Upper lobe of right lung (tissue), 1 donor: ENCODE measurements at regions not wholly inside any gene's neighbourhood (a gene's known extent, or its start where the extent isn't known, plus 50 kb on each side); places are given as distances from the start of the nearest gene placed in this dataset.

Source experiments
- ATAC-seq: fragments of 200-7000 bp; cut with Tn5 transposase; one replicate; pipeline ENCODE4 v1.9.1; 2020; ENCODE audit warnings: mild to moderate bottlenecking, moderate library complexity
- DNase-seq: peaks from one replicate; pipeline ENCODE4 v3.0.0-alpha.2; 2020
- H3K27ac ChIP-seq: fragments of 200-600 bp; one replicate; pipeline ENCODE4 v1.8.0; 2022
- H3K27me3 ChIP-seq: fragments of 200-600 bp; one replicate; pipeline ENCODE4 v1.8.0; 2022; ENCODE audit warnings: mild to moderate bottlenecking
- H3K36me3 ChIP-seq: fragments of 200-600 bp; one replicate; pipeline ENCODE4 v1.8.0; 2022
- H3K4me1 ChIP-seq: fragments of 200-600 bp; one replicate; pipeline ENCODE4 v1.8.0; 2022
- H3K4me3 ChIP-seq: fragments of 200-600 bp; one replicate; pipeline ENCODE4 v1.8.0; 2022; ENCODE audit warnings: mild to moderate bottlenecking
- H3K9me3 ChIP-seq: fragments of 200-600 bp; one replicate; pipeline ENCODE4 v1.8.0; 2022
- intact Hi-C: fragments of 100-400 bp; cut with DNase I; formaldehyde crosslinking; loops from one replicate; pipeline ENCODE4 v1.11.0; 2022
- TF ChIP-seq, protein P1 (sequence below): fragments of 200-600 bp; IDR thresholded peaks from one replicate; pipeline ENCODE4 v1.8.0; 2022; ENCODE audit warnings: antibody characterized with exemption
- donor health status: DM: no; HTN: yes; CAD: no; lungs with severe emphysema.

- ATAC-seq (no peak), DNase-seq (no peak)
- H3K36me3 ChIP-seq: no peaks in the 10 kb centered on the region
- TF ChIP-seq, protein P1, sequence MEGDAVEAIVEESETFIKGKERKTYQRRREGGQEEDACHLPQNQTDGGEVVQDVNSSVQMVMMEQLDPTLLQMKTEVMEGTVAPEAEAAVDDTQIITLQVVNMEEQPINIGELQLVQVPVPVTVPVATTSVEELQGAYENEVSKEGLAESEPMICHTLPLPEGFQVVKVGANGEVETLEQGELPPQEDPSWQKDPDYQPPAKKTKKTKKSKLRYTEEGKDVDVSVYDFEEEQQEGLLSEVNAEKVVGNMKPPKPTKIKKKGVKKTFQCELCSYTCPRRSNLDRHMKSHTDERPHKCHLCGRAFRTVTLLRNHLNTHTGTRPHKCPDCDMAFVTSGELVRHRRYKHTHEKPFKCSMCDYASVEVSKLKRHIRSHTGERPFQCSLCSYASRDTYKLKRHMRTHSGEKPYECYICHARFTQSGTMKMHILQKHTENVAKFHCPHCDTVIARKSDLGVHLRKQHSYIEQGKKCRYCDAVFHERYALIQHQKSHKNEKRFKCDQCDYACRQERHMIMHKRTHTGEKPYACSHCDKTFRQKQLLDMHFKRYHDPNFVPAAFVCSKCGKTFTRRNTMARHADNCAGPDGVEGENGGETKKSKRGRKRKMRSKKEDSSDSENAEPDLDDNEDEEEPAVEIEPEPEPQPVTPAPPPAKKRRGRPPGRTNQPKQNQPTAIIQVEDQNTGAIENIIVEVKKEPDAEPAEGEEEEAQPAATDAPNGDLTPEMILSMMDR: no peak
- H3K4me3 ChIP-seq: no peak overlapping the region
- no peak overlapping the region for H3K27ac ChIP-seq
- H3K27me3 ChIP-seq: no peaks in the 10 kb centered on the region
- H3K4me1 ChIP-seq: no peaks in the 10 kb centered on the region
- H3K9me3 ChIP-seq: no peaks in the 10 kb centered on the region
- intact Hi-C loops: no loop called here
Measured at GRCh38 chr5:82613891-82614290, 335.7 kb upstream of the RPS23 start.

DNA sequence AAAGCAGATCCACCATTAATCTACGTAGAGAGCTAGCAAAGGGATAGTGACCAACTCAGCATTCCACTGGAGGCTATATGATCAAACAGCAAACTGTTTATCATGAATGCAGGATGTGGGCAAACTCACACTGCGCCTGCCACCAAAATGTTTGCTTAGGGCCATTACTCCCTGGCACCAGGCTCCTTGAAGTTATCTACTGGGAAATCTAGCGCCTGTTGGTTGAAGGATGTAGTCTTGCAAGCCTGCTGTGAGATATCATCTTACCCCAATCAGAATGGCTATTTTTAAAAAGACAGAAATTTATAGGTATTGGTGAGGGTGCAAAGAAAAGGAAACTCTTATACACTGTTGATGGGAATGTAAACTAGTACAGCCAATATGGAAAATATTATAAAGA is 332.5 kb upstream of the RPS23 start:
- no peak for ATAC-seq
- H3K36me3 ChIP-seq: no peaks in the 10 kb centered on the region
- H3K27ac ChIP-seq: no peak overlapping the region
- no peaks in the 10 kb centered on the region for H3K4me1 ChIP-seq
- intact Hi-C loops: no loop called here
- TF ChIP-seq, protein P1: no peak
- no peaks in the 10 kb centered on the region for H3K27me3 ChIP-seq
- no peak for DNase-seq
- H3K4me3 ChIP-seq: no peak overlapping the region
- H3K9me3 ChIP-seq: no peaks in the 10 kb centered on the region

DNA sequence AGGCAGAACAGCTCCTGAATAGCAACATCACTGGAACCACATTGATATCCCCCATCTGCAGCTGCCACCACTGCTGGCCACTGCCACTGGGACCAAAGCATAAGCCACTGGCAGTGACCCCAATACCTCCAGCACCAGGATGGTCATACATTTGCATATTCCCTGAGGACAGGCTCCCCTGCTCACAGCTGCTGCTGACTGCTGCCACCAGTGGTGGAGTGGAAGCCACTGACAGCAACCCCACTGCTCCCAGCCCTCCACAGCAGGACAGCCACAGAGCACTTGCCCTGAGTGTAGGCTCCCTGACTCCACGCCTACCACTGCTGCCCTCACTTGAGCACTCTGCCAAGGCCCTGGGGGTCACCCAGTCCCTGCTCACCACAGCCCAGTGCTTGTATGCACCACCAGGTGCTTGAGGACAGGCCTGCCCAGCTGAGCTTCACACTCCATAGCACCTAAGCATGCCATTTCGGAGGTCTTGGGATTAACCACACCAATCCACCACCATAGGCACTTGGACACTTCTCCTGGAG is 327.4 kb upstream of the RPS23 start:
- intact Hi-C loops: no loop called here
- H3K9me3 ChIP-seq: no peaks in the 10 kb centered on the region
- H3K36me3 ChIP-seq: no peaks in the 10 kb centered on the region
- no peaks in the 10 kb centered on the region for H3K4me1 ChIP-seq
- ATAC-seq (peak; percentile 30), DNase-seq (no peak)
- H3K27me3 ChIP-seq: no peaks in the 10 kb centered on the region
- no peak overlapping the region for H3K4me3 ChIP-seq
- TF ChIP-seq, protein P1: no peak
- H3K27ac ChIP-seq: no peak overlapping the region

DNA sequence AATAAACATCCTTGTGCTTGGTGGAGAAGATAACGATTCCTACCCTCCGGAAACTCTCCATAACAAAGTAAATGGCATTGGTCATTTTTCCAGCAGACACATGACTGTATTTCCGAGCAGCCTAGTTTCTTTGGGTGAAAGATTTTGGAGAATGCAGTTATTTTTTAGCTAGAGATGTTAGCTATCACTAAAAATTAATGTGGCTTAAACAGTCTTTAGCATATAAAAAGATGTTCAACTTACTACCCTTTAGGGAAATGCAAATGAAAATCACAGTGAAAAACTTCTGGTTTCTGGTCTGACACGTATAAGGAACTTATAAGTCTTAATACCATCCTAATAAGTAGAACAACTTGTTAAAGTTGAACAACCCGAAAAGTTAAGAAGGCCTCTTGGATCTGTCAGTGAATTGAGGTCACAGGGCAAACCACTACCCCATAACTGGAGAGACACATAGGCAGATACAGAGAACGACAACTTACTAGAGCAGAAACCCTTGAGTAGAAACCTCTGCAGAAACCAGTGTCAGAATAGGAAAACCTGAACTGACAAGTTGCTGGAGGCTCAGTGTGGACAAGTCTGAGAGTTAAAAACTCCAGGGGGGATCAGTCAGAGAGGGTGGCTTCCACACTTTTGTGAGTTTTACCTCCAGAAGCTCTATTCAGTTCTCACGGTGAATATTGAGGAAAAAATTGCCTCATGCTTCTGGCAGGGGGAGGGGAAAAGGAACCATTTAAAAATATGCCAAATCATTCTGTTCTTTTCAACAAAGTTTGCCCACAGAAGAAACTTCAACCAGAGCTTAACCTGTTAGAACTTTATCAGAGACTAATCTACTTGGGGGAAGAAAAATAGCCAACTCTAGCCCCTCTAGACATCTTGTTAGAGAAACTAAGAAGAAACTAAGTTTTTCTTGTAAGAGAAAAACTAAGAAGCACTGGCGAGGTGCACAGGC is 325.2 kb upstream of the RPS23 start:
- no peak for DNase-seq
- TF ChIP-seq, protein P1: no peak
- Histone ChIP-seq H3K9me3 (no peaks in the 10 kb centered on the region), H3K4me1 (no peaks in the 10 kb centered on the region), H3K4me3 (no peak overlapping the region), H3K27ac (no peak overlapping the region), H3K36me3 (no peaks in the 10 kb centered on the region), H3K27me3 (no peaks in the 10 kb centered on the region)
- ATAC-seq: peak; percentile 39
- intact Hi-C loops: no loop called here

DNA sequence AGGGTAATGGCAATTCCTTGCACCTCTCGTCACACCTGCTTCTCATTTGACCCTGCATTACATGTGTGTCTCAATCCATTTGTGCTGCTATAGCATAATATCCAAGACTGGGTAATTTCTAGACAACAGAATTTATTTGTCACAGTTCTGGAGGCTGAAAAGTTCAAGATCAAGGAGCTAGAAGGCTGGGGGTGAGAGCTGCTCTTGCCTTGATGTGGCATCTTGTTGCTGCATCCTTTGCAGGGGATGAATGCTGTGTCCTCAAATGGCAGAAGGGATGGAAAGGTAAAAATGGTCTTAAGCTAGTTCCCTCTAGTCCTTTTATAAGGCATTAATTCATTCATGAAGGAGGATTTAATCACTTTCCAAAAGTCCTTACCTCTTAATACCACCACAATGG is 323.7 kb upstream of the RPS23 start:
- H3K27me3 ChIP-seq: no peaks in the 10 kb centered on the region
- TF ChIP-seq, protein P1: no peak
- no peak overlapping the region for H3K27ac ChIP-seq
- no peak overlapping the region for H3K4me3 ChIP-seq
- H3K36me3 ChIP-seq: no peaks in the 10 kb centered on the region
- DNase-seq (no peak), ATAC-seq (no peak)
- intact Hi-C loops: no loop called here
- no peaks in the 10 kb centered on the region for H3K9me3 ChIP-seq
- H3K4me1 ChIP-seq: no peaks in the 10 kb centered on the region
